NCI-H1092 (cell line): ENCODE measurements at regions not wholly inside any gene's neighbourhood (a gene's known extent, or its start where the extent isn't known, plus 50 kb on each side); places are given as distances from the start of the nearest gene placed in this dataset.

ENCODE experiments used
- DNase-seq: peaks from one replicate; lab custom pipeline; 2025; lab: John Stamatoyannopoulos, UW

DNA sequence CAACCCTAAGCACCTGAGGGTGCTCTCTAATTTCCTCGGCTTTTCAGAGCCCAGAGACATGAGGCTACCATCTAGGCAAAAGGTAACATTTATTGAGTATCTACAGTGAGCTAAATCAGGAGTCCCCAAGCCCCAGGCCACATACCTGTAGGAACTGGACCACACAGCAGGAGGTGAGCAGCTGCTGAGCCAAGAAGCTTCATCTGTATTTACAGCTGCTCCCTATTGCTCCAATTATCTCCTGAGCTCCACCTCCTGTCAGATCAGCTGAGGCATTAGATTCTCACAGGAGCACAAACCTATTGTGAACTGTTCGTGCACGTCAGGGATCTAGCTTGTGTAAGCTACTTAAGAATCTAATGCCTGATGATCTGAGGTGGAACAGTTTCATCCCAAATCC is 70.2 kb downstream of the RND3 start:
- no peak for DNase-seq

DNA sequence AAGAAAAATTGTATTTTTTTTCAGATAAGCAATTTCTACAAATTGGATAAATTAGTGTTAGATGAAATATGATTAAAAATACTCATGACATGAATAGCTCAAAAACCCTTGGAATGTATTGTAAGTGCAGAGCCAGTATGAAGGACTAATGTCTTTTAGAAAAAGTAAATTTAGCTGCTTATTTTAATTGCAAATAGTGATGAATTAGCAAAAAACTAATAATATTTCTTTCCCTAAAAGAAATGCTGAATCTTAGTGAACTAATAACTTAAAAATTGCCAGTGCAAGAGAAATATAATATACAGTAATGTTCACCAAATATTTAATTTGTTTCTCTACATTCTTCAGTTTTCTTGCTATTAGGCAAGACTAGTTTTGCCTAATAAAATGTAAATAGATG is 72.4 kb downstream of the RND3 start:
- no peak for DNase-seq

- no peak for DNase-seq
Observed at GRCh38 chr2:150413910-150414309, 73.6 kb downstream of the RND3 start.

DNA sequence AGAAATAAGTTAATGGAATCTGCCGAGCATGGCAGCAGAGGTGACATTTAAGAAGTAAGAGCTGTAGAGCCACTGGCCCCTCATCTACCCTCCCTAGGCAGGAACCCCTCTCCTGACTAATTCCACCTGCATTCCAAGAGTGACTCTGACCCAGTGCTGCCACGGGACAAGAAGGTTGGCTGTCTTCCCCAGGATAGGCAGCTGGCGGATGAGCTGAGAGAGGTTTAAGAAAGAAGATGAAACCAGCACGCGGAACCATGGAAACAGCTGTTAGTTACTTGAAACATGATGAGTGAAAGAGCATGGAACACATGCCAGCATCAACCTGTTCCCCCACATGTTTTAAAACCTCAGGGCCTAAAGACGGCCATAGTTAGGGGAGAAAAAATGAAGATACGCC is 74.1 kb downstream of the RND3 start:
- DNase-seq, result no peak

GRCh38 chr2:150410809-150411208 is 76.7 kb downstream of the RND3 start:
- DNase-seq, result no peak

- DNase-seq, result no peak
Observed at GRCh38 chr2:150409196-150409595, 78.3 kb downstream of the RND3 start.

GRCh38 chr2:150404147-150404546 is 83.3 kb downstream of the RND3 start:
- DNase-seq, result no peak

DNA sequence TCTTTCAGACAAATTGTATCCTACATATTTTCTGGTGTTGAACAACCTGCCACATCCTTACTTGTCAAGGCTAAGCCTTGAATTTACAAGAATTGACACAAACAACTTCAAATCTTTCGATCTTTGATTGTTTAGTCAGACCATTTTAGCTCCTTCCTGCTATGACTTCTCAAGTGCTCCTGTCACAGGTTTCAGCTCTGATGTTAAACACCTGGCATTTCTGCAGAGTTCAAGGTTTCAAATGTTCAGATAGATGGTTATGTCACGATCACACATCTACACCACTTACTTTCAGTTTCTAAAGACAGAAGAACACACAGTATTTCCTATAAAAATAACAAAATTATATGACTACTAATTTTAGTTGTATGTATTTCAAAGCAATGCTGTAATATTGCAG is 84.0 kb downstream of the RND3 start:
- DNase-seq, result no peak

DNA sequence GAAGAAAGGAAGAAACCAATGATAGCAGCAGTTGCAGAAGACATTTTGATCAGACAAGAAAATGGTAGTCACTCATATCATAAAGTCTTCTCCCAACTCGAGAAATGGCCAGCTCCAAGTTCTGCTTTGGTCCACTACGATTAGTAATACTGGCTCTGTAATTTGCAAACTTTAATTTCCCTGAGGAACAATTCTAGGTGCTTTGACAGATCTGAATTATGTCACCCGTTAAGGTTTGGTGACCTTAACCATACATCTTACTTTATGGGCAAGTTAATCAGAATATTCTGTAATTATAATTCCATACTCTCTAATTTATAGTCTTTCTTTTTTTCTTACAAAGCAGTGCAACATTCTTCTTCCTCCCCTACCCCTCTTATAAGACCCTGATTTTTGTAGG is 84.5 kb downstream of the RND3 start:
- no peak for DNase-seq

DNA sequence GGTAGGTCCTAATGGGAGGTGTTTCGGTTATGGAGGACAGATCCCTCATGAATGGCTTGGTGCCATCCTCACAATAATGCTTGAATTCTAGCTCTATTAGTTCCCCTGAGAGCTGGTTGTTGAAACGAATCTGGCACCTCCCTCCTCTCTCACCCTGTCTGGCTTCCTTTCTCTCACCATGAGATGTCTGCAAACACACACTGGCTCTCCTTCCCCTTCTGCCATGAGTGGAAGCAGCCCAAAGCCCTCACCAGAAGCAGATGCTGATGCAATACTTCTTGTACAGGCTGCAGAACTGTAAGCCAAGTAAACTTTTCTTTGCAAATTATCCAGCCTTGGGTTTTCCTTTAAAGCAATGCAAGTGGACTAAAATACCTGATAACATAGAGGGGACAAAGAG is 86.6 kb downstream of the RND3 start:
- DNase-seq, result no peak

GRCh38 chr2:150392614-150393013 is 94.9 kb downstream of the RND3 start:
- DNase-seq, result no peak

DNA sequence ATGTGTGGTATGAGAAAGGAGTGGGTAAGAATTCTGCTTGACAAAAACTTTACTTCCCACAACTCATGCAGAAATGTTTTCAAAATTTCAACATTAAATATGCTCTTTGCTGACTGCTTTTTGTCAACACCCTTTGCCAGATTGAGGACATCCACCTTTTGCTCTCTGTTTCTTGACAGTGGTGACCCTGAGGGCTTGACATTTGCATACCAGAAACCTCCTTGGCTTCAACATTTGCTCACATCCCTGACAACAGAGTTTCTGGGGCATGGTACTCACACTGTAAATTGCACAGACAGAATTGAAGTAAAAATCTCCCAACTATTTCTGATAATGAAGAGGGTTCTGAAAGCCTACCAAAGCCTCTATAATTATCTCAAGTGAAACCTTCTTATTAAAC is 95.7 kb downstream of the RND3 start:
- no peak for DNase-seq

GRCh38 chr2:150389447-150389846 is 98.0 kb downstream of the RND3 start:
- DNase-seq, result no peak

- no peak for DNase-seq
Observed at GRCh38 chr2:150388289-150388625, 99.2 kb downstream of the RND3 start.

GRCh38 chr2:150387586-150388288 is 99.7 kb downstream of the RND3 start:
- DNase-seq, result no peak

- no peak for DNase-seq
Observed at GRCh38 chr2:150385211-150385610, 102.3 kb downstream of the RND3 start.

DNA sequence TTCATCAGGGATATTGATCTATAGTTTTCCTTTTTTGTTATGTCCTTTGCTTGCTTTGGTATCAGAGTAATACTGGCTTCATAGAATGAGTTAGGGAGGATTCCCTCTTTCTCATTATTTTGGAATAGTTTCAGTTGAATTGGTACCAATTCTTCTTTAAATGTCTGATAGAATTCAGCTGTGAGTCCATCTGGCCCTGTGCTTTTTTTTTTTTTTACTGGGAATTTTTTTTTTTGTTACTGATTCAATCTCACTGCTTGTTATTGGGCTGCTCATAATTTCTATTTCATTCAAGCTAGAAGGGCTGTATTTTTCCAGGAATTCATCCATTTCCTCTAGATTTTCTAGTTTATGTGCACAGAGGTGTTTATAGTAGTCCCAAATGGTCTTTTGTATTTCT is 103.9 kb downstream of the RND3 start:
- no peak for DNase-seq

- DNase-seq, result no peak
Observed at GRCh38 chr2:150379166-150379565, 108.3 kb downstream of the RND3 start.

DNA sequence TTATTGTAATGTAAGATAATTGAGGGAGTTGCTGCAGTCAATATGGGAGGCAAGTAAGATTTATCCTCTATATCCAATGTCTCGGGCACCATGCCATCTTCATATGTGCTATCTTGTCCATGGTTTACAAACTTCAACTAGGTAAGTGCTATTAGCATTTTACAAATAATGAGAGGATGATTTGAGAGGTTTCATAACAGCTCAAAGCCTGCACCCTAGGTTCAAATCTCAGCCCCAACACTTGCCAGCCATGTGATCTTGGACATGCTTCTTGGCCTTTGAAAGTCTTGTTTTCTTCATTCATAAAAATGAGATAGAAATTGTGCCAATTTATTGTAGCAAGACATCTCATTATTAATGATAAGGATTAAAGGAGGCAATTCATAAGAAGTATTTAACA is 108.8 kb downstream of the RND3 start:
- DNase-seq, result no peak

- DNase-seq, result no peak
Observed at GRCh38 chr2:150376553-150377335, 110.7 kb downstream of the RND3 start.

GRCh38 chr2:150375333-150375732 is 112.1 kb downstream of the RND3 start:
- DNase-seq, result no peak

- DNase-seq, result no peak
Observed at GRCh38 chr2:150374492-150374891, 113.0 kb downstream of the RND3 start.

- no peak for DNase-seq
Observed at GRCh38 chr2:150373374-150373773, 114.1 kb downstream of the RND3 start.
